Stimulated activated CD4-positive, alpha-beta T cell treated with anti-CD3 and anti-CD28 coated beads, TNF-alpha, amount 100 ng/mL, for 1 hour (primary cell): ENCODE measurements at regions not wholly inside any gene's neighbourhood (a gene's known extent, or its start where the extent isn't known, plus 50 kb on each side); places are given as distances from the start of the nearest gene placed in this dataset.
"Not testable (repeated sequence)": the region's sequence is repeated elsewhere in the genome, so short reads cannot be mapped to it uniquely, and the experiment has no call there.

ENCODE experiments used
- DNase-seq, 3 donors: peaks; one replicate each; pipeline ENCODE4 v3.0.0-alpha.2; 2020; ENCODE audit warnings: low read depth in 3 of 3, low spot score in 1 of 3

DNA sequence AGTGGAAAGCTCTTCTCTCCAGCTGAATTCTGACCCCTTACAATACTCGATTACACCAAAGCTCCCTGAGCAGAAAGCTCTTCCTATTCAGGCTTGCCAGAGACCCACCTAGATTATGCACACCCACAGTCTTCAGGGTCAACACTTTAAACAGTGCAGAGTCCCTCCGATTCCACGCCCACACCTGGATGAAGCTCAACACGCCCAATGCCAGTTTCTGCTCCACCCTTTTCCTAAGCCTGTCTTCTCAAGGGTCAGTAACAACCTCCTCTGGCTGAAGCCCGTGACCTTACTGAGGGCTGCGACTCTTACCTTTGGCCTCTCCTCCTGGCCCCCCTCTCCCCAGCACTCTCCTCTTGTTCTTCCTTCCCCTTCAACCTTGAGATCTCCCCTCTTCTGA lies 492.0 kb upstream of the SALL3 start:
- DNase-seq: no peak

GRCh38 chr18:78492064-78492812 lies 487.4 kb upstream of the SALL3 start:
- DNase-seq: no peak

GRCh38 chr18:78492813-78493371 lies 486.7 kb upstream of the SALL3 start:
- no peak for DNase-seq

GRCh38 chr18:78493490-78493889 lies 486.1 kb upstream of the SALL3 start:
- not testable (repeated sequence) for DNase-seq

DNA sequence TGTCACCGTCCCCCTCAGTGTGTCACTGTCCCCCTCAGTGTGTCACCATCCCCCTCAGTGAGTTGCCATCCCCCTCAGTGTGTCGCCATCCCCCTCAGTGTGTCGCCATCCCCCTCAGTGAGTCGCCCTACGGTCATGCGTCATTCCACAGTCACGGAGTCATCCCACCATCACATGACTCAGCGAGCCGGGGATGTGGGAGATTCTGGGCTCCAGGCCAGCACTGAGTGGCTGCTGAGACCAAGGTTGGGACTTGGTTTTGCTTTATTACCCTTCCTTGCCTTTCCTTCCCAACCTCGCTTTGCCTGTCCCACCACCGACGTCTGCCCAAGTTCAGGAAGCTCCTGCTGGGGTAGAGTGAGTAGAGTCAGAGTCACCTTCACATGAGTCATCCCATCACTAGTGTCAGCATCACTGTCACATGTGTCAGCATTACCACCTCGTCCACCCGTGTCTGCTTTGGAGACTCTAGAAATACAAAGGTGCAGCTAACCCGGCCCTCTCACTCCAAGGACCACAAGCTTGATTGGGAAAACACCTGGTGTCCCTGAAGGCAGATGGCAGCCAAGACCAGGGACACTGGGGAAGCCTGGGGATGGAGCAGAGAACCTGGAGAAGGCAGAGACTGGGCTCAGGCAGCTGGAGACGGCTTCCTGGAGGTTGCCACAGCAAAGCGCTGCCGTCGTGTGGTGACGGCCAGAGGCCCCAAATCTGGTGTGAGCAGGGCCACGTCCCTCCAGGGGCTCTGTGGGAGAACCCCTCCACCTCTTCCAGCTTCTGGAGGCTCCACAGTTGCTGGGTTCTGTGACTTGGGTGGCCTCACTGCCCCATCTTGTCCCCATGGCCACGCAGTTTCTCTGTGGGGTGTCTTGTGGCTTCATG lies 485.2 kb upstream of the SALL3 start:
- DNase-seq: no peak

DNA sequence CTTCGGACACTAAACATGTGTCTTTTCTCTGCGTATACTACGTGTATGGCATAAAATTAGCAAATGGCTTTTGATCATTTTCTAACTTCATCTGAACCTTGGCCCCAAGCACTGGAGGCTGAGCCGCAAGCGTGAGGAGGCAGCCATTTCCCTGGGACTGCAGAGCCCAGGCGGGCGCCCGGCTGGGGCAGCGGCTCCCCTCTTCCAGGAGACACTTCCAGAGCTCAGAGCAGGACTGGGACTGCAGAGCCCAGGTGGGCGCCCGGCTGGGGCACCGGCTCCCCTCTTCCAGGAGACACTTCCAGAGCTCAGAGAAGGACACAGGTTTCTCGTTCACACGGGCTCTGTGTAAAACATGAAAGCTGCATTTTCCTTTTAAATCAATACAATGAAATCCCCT lies 484.1 kb upstream of the SALL3 start:
- DNase-seq: no peak

DNA sequence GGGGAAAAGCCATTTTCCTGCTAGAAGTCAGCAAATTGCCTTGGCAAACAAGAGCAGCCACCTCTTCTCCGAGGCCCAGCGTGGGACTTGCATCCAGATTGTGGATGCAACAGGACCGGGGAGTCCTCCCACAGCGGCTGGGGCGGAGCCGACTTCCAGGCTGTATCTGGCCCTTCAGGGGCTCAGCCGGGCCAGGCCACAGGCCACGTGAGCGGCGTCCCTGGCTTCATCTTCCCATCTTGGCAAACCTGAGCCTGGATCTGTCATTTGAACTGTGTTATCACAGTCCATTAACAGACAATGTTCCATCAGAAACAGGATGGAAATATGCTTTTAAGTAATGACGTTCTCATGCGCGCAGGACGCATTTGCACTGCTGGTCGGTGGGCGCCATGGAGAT lies 483.5 kb upstream of the SALL3 start:
- no peak for DNase-seq

GRCh38 chr18:78497641-78498040 lies 482.0 kb upstream of the SALL3 start:
- DNase-seq: no peak

- DNase-seq: no peak
Observed at GRCh38 chr18:78499586-78499985, 480.0 kb upstream of the SALL3 start.

- no peak for DNase-seq
Observed at GRCh38 chr18:78501251-78501650, 478.4 kb upstream of the SALL3 start.

DNA sequence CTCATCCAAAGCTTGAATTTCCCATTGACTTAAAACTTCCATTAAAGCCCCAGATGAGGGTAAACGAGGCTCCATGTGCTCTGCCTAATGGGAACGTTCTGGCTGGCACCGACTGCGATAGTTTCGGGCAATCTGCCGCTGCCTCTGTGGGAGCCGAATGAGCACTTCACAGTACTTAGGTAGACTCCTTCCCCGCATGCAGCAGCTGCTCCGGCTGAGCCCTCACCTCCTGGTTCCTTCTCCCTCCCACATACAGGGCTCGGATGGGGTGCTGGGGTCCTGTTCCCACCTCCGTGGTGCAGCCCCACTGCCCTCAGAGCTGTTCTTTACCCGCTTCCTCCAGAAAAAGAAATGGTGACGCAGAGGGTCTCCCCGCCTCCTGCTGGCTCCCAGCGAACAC lies 476.5 kb upstream of the SALL3 start:
- DNase-seq: no peak

GRCh38 chr18:78505851-78506461 lies 473.7 kb upstream of the SALL3 start:
- DNase-seq: no peak

DNA sequence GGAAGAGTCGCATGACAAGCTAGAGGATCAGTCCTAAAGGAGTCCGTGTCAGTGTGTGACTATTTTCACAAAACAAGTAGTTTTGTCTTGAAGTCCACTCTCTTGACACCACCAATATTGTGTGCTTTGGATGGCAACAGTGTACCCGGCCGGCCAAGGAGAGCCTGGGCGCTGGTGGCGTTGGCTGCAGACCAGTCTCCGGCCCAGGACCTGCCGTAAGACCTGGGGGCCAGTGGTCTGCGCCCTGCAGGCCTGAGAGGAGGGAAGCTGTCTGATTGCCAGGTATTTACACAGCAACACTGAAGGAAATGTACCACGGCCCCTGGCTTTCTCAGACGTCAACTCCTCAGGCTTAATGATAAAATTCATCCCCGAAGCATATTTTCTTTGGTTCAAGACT lies 472.4 kb upstream of the SALL3 start:
- DNase-seq: no peak

DNA sequence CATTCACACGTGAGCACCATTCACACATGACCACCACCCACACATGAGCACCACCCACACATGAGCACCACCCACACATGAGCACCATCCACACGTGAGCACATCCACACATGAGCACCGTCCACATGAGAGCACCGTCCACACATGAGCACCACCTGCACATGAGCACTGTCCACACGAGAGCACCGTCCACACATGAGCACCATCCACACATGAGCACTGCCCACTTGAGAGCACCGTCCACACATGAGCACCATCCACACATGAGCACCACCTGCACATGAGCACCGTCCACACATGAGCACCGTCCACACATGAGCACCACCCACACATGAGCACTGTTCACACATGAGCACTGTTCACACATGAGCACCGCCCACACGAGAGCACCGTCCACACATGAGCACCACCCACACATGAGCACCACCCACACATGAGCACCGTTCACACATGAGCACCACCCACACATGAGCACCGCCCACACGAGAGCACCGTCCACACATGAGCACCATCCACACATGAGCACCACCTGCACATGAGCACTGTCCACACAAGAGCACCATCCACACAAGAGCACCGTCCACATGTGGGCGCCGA lies 471.3 kb upstream of the SALL3 start:
- DNase-seq: not testable (repeated sequence)

GRCh38 chr18:78510091-78510490 lies 469.5 kb upstream of the SALL3 start:
- DNase-seq: no peak

GRCh38 chr18:78510636-78511035 lies 469.0 kb upstream of the SALL3 start:
- no peak for DNase-seq

- DNase-seq: no peak
Observed at GRCh38 chr18:78511666-78512601, 467.7 kb upstream of the SALL3 start.

- no peak for DNase-seq
Observed at GRCh38 chr18:78514910-78515670, 464.5 kb upstream of the SALL3 start.

DNA sequence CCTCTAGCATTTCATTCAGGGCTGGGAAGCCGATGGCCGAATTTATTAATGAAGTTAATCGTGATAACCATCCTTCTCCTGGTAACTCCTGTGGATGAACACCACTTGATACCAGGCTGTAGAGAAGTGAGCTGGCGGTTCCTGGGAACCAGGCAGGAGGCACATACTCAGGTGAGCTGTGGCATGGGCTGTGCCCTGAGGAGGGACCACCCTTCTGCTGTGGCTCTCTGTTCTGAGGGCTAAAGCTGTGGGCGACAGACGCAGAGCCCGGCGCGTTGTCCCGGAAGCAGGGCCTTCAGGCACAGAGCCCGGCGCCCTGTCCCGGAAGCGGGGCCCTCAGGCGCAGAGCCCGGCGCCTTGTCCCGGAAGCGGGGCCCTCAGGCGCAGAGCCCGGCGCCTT lies 462.3 kb upstream of the SALL3 start:
- DNase-seq: no peak
